ENCODE measurements at regions not wholly inside any gene's neighbourhood (a gene's known extent, or its start where the extent isn't known, plus 50 kb on each side); places are given as distances from the start of the nearest gene placed in this dataset.
"Not testable (repeated sequence)": the region's sequence is repeated elsewhere in the genome, so short reads cannot be mapped to it uniquely, and the experiment has no call there.

- DNase-seq = no peak
Observed at GRCh38 chr5:156164306-156164705, 162.7 kb upstream of the SGCD start.

GRCh38 chr5:156169495-156169894, 157.5 kb upstream of the SGCD start:
- no peak for DNase-seq

GRCh38 chr5:156170351-156170961, 156.5 kb upstream of the SGCD start:
- DNase-seq = no peak

GRCh38 chr5:156174225-156174624, 152.7 kb upstream of the SGCD start:
- no peak for DNase-seq

GRCh38 chr5:156178117-156178516, 148.8 kb upstream of the SGCD start:
- no peak for DNase-seq

GRCh38 chr5:156181656-156182055, 145.3 kb upstream of the SGCD start:
- DNase-seq = no peak

GRCh38 chr5:156182174-156182967, 144.6 kb upstream of the SGCD start:
- no peak for DNase-seq

- DNase-seq = no peak
Observed at GRCh38 chr5:156186760-156187159, 140.2 kb upstream of the SGCD start.

GRCh38 chr5:156188016-156188415, 138.9 kb upstream of the SGCD start:
- DNase-seq = no peak

GRCh38 chr5:156189628-156190027, 137.3 kb upstream of the SGCD start:
- DNase-seq = no peak

GRCh38 chr5:156191547-156191946, 135.4 kb upstream of the SGCD start:
- no peak for DNase-seq

- DNase-seq = no peak
Observed at GRCh38 chr5:156197042-156197635, 129.8 kb upstream of the SGCD start.

- no peak for DNase-seq
Observed at GRCh38 chr5:156199045-156199444, 127.9 kb upstream of the SGCD start.

GRCh38 chr5:156200938-156201787, 125.8 kb upstream of the SGCD start:
- DNase-seq = no peak

- DNase-seq = no peak
Observed at GRCh38 chr5:156201788-156202403, 125.1 kb upstream of the SGCD start.

- DNase-seq = no peak
Observed at GRCh38 chr5:156208271-156208670, 118.7 kb upstream of the SGCD start.

- DNase-seq = no peak
Observed at GRCh38 chr5:156218367-156219158, 108.4 kb upstream of the SGCD start.

- DNase-seq = no peak
Observed at GRCh38 chr5:156219483-156220005, 107.4 kb upstream of the SGCD start.

GRCh38 chr5:156221816-156222215, 105.1 kb upstream of the SGCD start:
- no peak for DNase-seq

GRCh38 chr5:156223547-156223946, 103.4 kb upstream of the SGCD start:
- DNase-seq = no peak

GRCh38 chr5:156226485-156226884, 100.5 kb upstream of the SGCD start:
- DNase-seq = not testable (repeated sequence)

- DNase-seq = no peak
Observed at GRCh38 chr5:156230887-156231286, 96.1 kb upstream of the SGCD start.

Data from CD4-positive, alpha-beta T cell treated with Interleukin-17A for 1 hour (primary cell).